K562 (cell line): ENCODE measurements at regions not wholly inside any gene's neighbourhood (a gene's known extent, or its start where the extent isn't known, plus 50 kb on each side); places are given as distances from the start of the nearest gene placed in this dataset.

Source experiments
- ATF7 ChIP-seq: fragments of 450-650 bp; IDR thresholded peaks from 2 replicates; pipeline ENCODE4 v1.7.1; 2014; ENCODE audit warnings: mild to moderate bottlenecking, moderate library complexity
- CREB3L1 ChIP-seq: fragments of 450-650 bp; IDR thresholded peaks from 2 replicates; pipeline ENCODE4 v1.6.1; 2014; ENCODE audit warnings: low read depth, mild to moderate bottlenecking, moderate library complexity, borderline replicate concordance
- FOXJ3 ChIP-seq: sonication (generic); formaldehyde crosslinking; IDR thresholded peaks from 2 replicates; pipeline ENCODE4 v1.4.0; 2020; ENCODE audit warnings: mild to moderate bottlenecking, missing genetic modification reagents
- KDM4B ChIP-seq, 2 experiments: fragments of 450-650 bp in 1 of 2; sonication (generic) in 1 of 2; IDR thresholded peaks; 2 replicates each; pipeline ENCODE4 v1.6.1; 2016 to 2017; ENCODE audit warnings: borderline replicate concordance in 2 of 2, antibody characterized with exemption in 1 of 2, low read depth in 1 of 2, mild to moderate bottlenecking in 1 of 2
- L3MBTL2 ChIP-seq: fragments of 450-650 bp; IDR thresholded peaks from 2 replicates; pipeline ENCODE4 v1.6.1; 2016; ENCODE audit warnings: mild to moderate bottlenecking, moderate library complexity
- MGA ChIP-seq: fragments of 450-650 bp; IDR thresholded peaks from 2 replicates; pipeline ENCODE4 v1.6.1; 2016; ENCODE audit warnings: mild to moderate bottlenecking, moderate library complexity
- MLLT1 ChIP-seq, 2 experiments: fragments of 450-650 bp; IDR thresholded peaks; 2 replicates each; pipeline ENCODE4 v1.6.1; 2016
- RBM39 ChIP-seq: fragments of 200-400 bp; formaldehyde crosslinking; optimal IDR thresholded peaks from 2 replicates; pipeline ENCODE3; 2018; ENCODE audit warnings: low read depth, low read length
- TBL1XR1 ChIP-seq, 2 experiments: IDR thresholded peaks; 2 replicates each; pipeline ENCODE4 v1.6.1; 2012; ENCODE audit warnings: improper control_type of control experiment in 2 of 2, low read length in 2 of 2, mild to moderate bottlenecking in 1 of 2
- TBP ChIP-seq: optimal IDR thresholded peaks from 2 replicates; pipeline ENCODE3; 2011; ENCODE audit warnings: low read depth, low read length, improper control_type of control experiment
- THRA ChIP-seq: fragments of 450-650 bp; IDR thresholded peaks from 2 replicates; pipeline ENCODE4 v1.6.1; 2017; ENCODE audit warnings: mild to moderate bottlenecking, moderate library complexity
- ZBTB8A ChIP-seq: fragments of 450-650 bp; IDR thresholded peaks from 2 replicates; pipeline ENCODE4 v1.6.1; 2018; ENCODE audit warnings: mild to moderate bottlenecking, moderate library complexity; ENCODE audit not compliant: partially characterized antibody

GRCh38 chr1:157367091-157367739 lies 185.1 kb downstream of the FCRL5 start (continued):
- TF ChIP-seq TBL1XR1 (IDR thresholded peaks at IDR 0.05; ENCODE audit: low read length in 2 of 2) = no peak
- no peak for TF ChIP-seq FOXJ3
- TF ChIP-seq KDM4B (IDR thresholded peaks at IDR 0.05; ENCODE audit: borderline replicate concordance in 2 of 2, low read depth in 1 of 2) = no peak
- peak; percentile 58 for TF ChIP-seq L3MBTL2
- peak; percentile 11 for TF ChIP-seq TBP
- peak in 1 of 2 experiments; percentile 55; a peak in 1 of 4 replicates for TF ChIP-seq MLLT1 (IDR thresholded peaks at IDR 0.05)
- no peak for TF ChIP-seq THRA
- no peak for TF ChIP-seq CREB3L1
- peak; percentile 53 for TF ChIP-seq MGA
- TF ChIP-seq ZBTB8A = no peak
- TF ChIP-seq RBM39 = no peak
- TF ChIP-seq ATF7 = 0 out of 2 replicates have a peak, but pooled peaks have one; percentile 26
